ENCODE measurements at regions not wholly inside any gene's neighbourhood (a gene's known extent, or its start where the extent isn't known, plus 50 kb on each side); places are given as distances from the start of the nearest gene placed in this dataset.

DNA sequence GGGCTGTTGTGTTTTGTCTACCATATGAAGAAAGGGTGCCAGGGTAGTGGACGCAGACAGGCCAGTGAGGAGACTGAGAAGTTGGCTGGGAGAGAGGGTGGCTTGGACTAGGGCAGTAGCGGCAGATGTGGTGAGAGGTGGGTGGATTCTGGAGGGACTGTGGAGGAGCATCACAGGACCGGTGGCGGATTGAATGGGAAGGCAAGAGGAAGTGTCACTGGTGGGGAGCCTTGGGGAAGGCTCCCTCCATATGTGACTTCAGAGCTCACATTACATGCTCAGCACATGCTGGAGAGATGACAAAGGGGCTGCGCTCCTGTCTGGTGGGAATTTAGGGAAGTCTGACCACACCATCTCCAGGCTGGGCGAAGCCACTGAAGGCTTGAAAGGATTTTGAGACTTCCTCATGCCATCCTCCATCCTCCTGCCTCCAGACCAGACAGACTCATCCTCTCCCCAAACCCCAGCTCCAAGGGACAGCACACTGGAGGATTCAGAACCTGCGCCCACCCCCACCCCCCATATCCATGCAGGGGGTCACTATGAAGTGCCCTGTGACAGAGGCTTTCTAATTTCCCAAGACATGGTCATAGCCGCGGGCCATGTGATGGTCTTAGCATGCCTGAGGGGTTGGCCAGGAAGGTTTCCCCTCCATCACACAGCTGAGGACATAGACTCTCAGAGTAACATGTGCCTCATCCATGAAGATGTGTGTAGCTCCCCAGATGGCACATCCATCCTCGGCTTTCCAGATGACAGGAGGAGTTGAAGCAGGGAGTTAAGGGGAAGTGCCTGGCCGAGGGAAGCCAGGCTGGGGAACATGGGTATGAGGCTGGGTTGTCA, 138.8 kb upstream of the WNT4 start:
- intact Hi-C loops (cut with DNase I) = no loop called here
- Histone ChIP-seq H3K4me3 (no peak overlapping the region), H3K9me3 (no peaks in the 10 kb centered on the region), H3K27me3 (ENCODE audit: low read depth) (no peaks in the 10 kb centered on the region), H3K4me1 (no peaks in the 10 kb centered on the region), H3K27ac (no peak overlapping the region), H3K36me3 (no peaks in the 10 kb centered on the region)
- TF ChIP-seq, protein P1, sequence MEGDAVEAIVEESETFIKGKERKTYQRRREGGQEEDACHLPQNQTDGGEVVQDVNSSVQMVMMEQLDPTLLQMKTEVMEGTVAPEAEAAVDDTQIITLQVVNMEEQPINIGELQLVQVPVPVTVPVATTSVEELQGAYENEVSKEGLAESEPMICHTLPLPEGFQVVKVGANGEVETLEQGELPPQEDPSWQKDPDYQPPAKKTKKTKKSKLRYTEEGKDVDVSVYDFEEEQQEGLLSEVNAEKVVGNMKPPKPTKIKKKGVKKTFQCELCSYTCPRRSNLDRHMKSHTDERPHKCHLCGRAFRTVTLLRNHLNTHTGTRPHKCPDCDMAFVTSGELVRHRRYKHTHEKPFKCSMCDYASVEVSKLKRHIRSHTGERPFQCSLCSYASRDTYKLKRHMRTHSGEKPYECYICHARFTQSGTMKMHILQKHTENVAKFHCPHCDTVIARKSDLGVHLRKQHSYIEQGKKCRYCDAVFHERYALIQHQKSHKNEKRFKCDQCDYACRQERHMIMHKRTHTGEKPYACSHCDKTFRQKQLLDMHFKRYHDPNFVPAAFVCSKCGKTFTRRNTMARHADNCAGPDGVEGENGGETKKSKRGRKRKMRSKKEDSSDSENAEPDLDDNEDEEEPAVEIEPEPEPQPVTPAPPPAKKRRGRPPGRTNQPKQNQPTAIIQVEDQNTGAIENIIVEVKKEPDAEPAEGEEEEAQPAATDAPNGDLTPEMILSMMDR (IDR thresholded peaks at IDR 0.05) = no peak
- no peak for ATAC-seq
- no peak for DNase-seq

DNA sequence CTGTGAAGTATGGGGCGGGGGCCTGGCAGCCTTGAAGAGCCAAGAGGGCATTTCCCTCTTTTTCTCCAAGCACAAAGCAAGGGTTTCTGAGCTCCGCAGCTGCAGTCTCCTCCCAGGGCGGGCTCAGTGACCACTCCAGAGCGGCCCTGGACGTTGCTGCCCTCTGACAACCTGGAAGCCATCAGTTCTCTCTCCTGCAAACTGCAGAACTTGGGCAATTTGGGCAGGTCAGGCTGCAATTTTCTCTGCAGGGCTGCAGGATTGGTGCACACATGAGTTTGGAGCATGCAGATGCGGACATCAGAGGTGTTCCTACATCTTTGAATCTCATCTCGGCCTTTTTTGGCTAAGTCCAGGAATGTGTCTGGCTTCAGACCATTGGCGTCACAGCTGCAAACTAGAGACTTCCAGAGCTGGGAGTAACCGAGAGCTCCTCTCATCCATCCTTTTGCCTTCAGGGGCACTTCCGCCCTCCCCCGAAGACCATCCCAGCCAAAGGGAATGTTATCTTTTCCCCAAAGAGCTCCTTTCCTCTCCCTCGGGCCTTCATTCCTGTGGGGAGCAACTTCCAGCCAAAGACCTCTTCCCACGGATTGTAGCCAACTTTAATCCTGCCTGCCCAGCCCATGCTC, 139.6 kb upstream of the WNT4 start:
- DNase-seq = no peak
- intact Hi-C loops (cut with DNase I) = no loop called here

DNA sequence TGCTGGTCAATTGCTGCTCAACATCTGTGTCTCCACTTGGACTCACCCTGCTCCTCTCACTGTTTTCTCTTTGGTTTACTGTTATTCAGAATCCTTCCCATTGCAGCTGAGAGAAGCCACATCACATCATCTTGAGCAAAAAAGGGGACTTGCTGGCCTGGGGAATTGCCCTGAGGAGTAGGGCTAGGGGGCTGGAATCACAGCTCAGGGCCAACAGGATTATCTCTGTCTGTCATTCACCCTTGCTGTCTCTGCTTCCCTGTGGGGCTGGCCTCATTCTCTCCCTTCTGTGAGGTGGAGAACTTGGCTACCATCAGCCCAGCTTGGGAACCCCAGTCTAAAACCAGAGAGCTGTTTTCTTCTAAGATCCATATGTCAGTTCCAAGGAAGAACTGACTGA, 140.7 kb upstream of the WNT4 start:
- no peak for ATAC-seq
- Histone ChIP-seq H3K27ac (no peak overlapping the region), H3K4me1 (no peaks in the 10 kb centered on the region), H3K27me3 (ENCODE audit: low read depth) (no peaks in the 10 kb centered on the region), H3K36me3 (no peaks in the 10 kb centered on the region), H3K9me3 (no peaks in the 10 kb centered on the region), H3K4me3 (no peak overlapping the region)
- DNase-seq = no peak
- TF ChIP-seq, protein P1 (IDR thresholded peaks at IDR 0.05) = no peak
- intact Hi-C loops (cut with DNase I) = no loop called here

More for the DNA sequence above, 139.6 kb upstream of the WNT4 start:
- H3K4me3 ChIP-seq = no peak overlapping the region
- H3K27ac ChIP-seq = no peak overlapping the region
- ATAC-seq = no peak
- no peaks in the 10 kb centered on the region for H3K9me3 ChIP-seq
- no peaks in the 10 kb centered on the region for H3K36me3 ChIP-seq
- H3K27me3 ChIP-seq (ENCODE audit: low read depth) = no peaks in the 10 kb centered on the region
- no peaks in the 10 kb centered on the region for H3K4me1 ChIP-seq
- TF ChIP-seq, protein P1 (IDR thresholded peaks at IDR 0.05) = no peak

DNA sequence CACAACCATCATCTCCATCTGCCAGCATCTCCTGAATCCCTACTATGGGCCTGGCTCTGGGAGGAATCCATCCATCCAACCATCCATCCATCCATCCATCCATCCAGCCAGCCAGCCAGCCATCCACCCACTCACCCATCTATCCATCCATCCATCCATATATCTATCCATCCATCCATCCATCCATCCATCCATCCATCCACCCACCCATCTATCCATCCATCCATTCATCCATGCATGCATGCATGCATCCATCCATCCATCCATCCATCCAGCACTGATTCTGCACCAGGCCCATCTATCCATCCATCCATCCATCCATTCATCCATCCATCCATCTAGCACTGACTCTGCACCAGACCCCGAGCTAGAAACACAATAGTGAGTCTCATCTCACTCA, 141.3 kb upstream of the WNT4 start:
- ATAC-seq (no peak), DNase-seq (no peak)
- H3K27me3 ChIP-seq (ENCODE audit: low read depth) = no peaks in the 10 kb centered on the region
- no peak overlapping the region for H3K4me3 ChIP-seq
- no peak overlapping the region for H3K27ac ChIP-seq
- H3K36me3 ChIP-seq = no peaks in the 10 kb centered on the region
- H3K9me3 ChIP-seq = no peaks in the 10 kb centered on the region
- TF ChIP-seq, protein P1 (IDR thresholded peaks at IDR 0.05) = no peak
- no peaks in the 10 kb centered on the region for H3K4me1 ChIP-seq
- intact Hi-C loops (cut with DNase I) = no loop called here

DNA sequence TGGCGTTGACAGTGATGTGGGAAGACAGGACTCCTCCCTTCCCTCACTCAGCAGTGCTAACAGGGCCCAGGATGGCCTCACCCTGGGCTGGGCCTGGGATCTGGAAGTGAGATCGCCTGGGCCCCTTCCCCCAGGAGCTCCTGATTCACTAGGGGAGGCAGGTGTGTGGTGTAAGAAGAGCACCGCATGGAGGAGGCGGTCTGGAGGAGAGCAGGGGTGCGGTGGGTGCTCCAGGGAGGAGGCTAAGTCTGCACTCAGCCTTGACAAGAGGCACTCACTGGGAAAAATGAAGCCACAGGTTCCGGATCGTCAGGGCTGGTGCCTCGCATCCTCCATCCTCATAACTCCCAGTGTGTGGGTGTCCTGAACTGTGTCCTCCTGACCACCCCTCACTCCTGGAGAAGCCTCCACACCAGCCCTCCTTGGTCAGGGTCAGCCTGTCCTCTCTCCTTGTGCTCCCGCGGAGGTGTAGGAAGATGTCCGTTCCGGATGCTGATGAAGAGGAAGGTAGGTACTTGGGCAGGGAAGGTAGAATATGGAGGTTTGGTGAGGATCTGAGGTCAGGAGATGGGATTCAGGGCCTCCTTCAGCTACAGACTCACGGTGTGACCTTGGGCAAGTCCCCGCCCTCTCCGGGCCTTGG, 142.1 kb upstream of the WNT4 start:
- DNase-seq = no peak
- H3K27me3 ChIP-seq (ENCODE audit: low read depth) = no peaks in the 10 kb centered on the region
- H3K9me3 ChIP-seq = no peaks in the 10 kb centered on the region
- intact Hi-C loops (cut with DNase I) = no loop called here
- H3K4me3 ChIP-seq = no peak overlapping the region
- TF ChIP-seq, protein P1 (IDR thresholded peaks at IDR 0.05) = no peak
- no peaks in the 10 kb centered on the region for H3K36me3 ChIP-seq
- H3K27ac ChIP-seq = no peak overlapping the region
- ATAC-seq = no peak
- no peaks in the 10 kb centered on the region for H3K4me1 ChIP-seq
